ENCODE measurements at regions not wholly inside any gene's neighbourhood (a gene's known extent, or its start where the extent isn't known, plus 50 kb on each side); places are given as distances from the start of the nearest gene placed in this dataset.

GRCh38 chr2:58862244-58862643, 621.1 kb upstream of the FANCL start:
- Histone ChIP-seq H3K79me2 (replicated peaks; ENCODE audit: insufficient read depth, low read length) (no peaks in the 10 kb centered on the region), H4K20me1 (ENCODE audit: insufficient read depth) (no peaks in the 10 kb centered on the region), H3K27ac (ENCODE audit: low read length) (no peak overlapping the region), H3K9me2 (ENCODE audit: insufficient read depth, low read length) (no peaks in the 10 kb centered on the region), H3K4me3 (ENCODE audit: low read length) (no peak overlapping the region), H2AFZ (ENCODE audit: low read depth, low read length) (no peak overlapping the region), H3K9ac (ENCODE audit: low read length) (no peak overlapping the region), H3K27me3 (ENCODE audit: insufficient read depth, low read depth, low read length) (no peaks in the 10 kb centered on the region), H3K4me2 (ENCODE audit: low read length) (no peak overlapping the region), H3F3A (ENCODE audit: insufficient read depth, low read length, poor library complexity, severe bottlenecking) (no peaks in the 10 kb centered on the region), H3K36me3 (ENCODE audit: insufficient read depth, low read length) (no peaks in the 10 kb centered on the region), H3K9me3 (ENCODE audit: low read length) (peaks cover 4% of the 10 kb centered on the region)
- TF ChIP-seq EP300 (conservative IDR thresholded peaks at IDR 0.05; ENCODE audit: poor library complexity, severe bottlenecking) (no peak), TAF1 (IDR thresholded peaks at IDR 0.05; ENCODE audit: low read depth) (no peak), EZH2 (IDR thresholded peaks at IDR 0.05; ENCODE audit: borderline replicate concordance, insufficient read depth, low read length, poor library complexity, severe bottlenecking) (no peak), SMC3 (conservative IDR thresholded peaks at IDR 0.05; ENCODE audit: poor library complexity) (no peak), POLR2AphosphoS5 (IDR thresholded peaks at IDR 0.05) (no peak), RAD21 (conservative IDR thresholded peaks at IDR 0.05) (no peak), CTCF (IDR thresholded peaks at IDR 0.05; ENCODE audit: poor library complexity, severe bottlenecking) (no peak), REST (IDR thresholded peaks at IDR 0.05; ENCODE audit: borderline replicate concordance) (no peak), MXI1 (conservative IDR thresholded peaks at IDR 0.05; ENCODE audit: poor library complexity, severe bottlenecking) (no peak)

- TF ChIP-seq REST (IDR thresholded peaks at IDR 0.05; ENCODE audit: borderline replicate concordance): no peak
- TF ChIP-seq POLR2AphosphoS5 (IDR thresholded peaks at IDR 0.05): no peak
- TF ChIP-seq SMC3 (conservative IDR thresholded peaks at IDR 0.05; ENCODE audit: poor library complexity): no peak
- TF ChIP-seq RAD21 (conservative IDR thresholded peaks at IDR 0.05): no peak
- TF ChIP-seq MXI1 (conservative IDR thresholded peaks at IDR 0.05; ENCODE audit: poor library complexity, severe bottlenecking): no peak
- no peak for TF ChIP-seq CTCF (IDR thresholded peaks at IDR 0.05; ENCODE audit: poor library complexity, severe bottlenecking)
- no peak for TF ChIP-seq EP300 (conservative IDR thresholded peaks at IDR 0.05; ENCODE audit: poor library complexity, severe bottlenecking)
- TF ChIP-seq EZH2 (IDR thresholded peaks at IDR 0.05; ENCODE audit: borderline replicate concordance, insufficient read depth, low read length, poor library complexity, severe bottlenecking): no peak
- no peak for TF ChIP-seq TAF1 (IDR thresholded peaks at IDR 0.05; ENCODE audit: low read depth)
- Histone ChIP-seq H3F3A (ENCODE audit: insufficient read depth, low read length, poor library complexity, severe bottlenecking) (no peaks in the 10 kb centered on the region), H3K9me2 (ENCODE audit: insufficient read depth, low read length) (no peaks in the 10 kb centered on the region), H3K27me3 (ENCODE audit: insufficient read depth, low read depth, low read length) (no peaks in the 10 kb centered on the region), H3K36me3 (ENCODE audit: insufficient read depth, low read length) (no peaks in the 10 kb centered on the region), H3K79me2 (replicated peaks; ENCODE audit: insufficient read depth, low read length) (no peaks in the 10 kb centered on the region), H3K9me3 (ENCODE audit: low read length) (peaks cover 7% of the 10 kb centered on the region), H4K20me1 (ENCODE audit: insufficient read depth) (no peaks in the 10 kb centered on the region), H3K4me2 (ENCODE audit: low read length) (no peak overlapping the region), H2AFZ (ENCODE audit: low read depth, low read length) (no peak overlapping the region), H3K9ac (ENCODE audit: low read length) (no peak overlapping the region), H3K27ac (ENCODE audit: low read length) (no peak overlapping the region), H3K4me3 (ENCODE audit: low read length) (no peak overlapping the region)
Observed at GRCh38 chr2:58860586-58860985, 619.5 kb upstream of the FANCL start.
